ENCODE measurements at regions not wholly inside any gene's neighbourhood (a gene's known extent, or its start where the extent isn't known, plus 50 kb on each side); places are given as distances from the start of the nearest gene placed in this dataset.
"Not testable (repeated sequence)": the region's sequence is repeated elsewhere in the genome, so short reads cannot be mapped to it uniquely, and the experiment has no call there.

- FAIRE-seq = no peak
- peak; percentile 88 for TF ChIP-seq SPI1 (IDR thresholded peaks at IDR 0.05; ENCODE audit: low read depth, low read length)
- no peak for TF ChIP-seq POLR2A (IDR thresholded peaks at IDR 0.05; ENCODE audit: low read depth, low read length)
- DNase-seq (ENCODE audit: insufficient read length, low spot score) = no peak
Observed at GRCh38 chr4:130028552-130028951, 932.6 kb downstream of the C4orf33 start.

- no peak for FAIRE-seq
- no peak for TF ChIP-seq TAF1 (IDR thresholded peaks at IDR 0.05; ENCODE audit: low read depth, low read length)
- TF ChIP-seq POLR2A (IDR thresholded peaks at IDR 0.05; ENCODE audit: low read depth, low read length) = no peak
- no peak for TF ChIP-seq PAX5 (IDR thresholded peaks at IDR 0.05; ENCODE audit: insufficient read depth, low read length, severe bottlenecking)
- TF ChIP-seq SPI1 (IDR thresholded peaks at IDR 0.05; ENCODE audit: low read depth, low read length) = no peak
- no peak for TF ChIP-seq POLR2AphosphoS5 (IDR thresholded peaks at IDR 0.05; ENCODE audit: low read depth, low read length)
- no peak for TF ChIP-seq POU2F2 (IDR thresholded peaks at IDR 0.05; ENCODE audit: low read depth, low read length)
- no peak for DNase-seq (ENCODE audit: insufficient read length, low spot score)
Observed at GRCh38 chr4:130029442-130029841, 933.5 kb downstream of the C4orf33 start.

DNA sequence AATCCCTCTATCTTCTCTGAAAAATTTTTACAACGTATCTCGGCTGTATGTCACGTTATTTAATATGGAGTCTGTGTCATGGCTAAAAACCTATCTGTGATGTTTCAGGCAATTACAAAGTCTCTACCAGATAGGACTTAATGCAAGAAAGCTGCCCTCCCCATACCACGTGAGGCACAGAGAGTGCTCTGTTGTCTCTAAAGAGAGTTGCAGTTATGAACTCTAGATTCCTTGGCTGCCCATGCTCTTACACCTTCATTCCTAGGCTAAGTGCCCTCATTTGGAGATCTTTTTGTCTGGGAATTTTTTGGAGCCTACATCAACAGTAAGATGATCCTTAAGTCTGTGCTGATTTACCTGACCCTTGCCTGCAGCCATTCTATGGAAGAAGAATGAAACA, 935.9 kb downstream of the C4orf33 start:
- no peak for DNase-seq (ENCODE audit: insufficient read length, low spot score)
- FAIRE-seq = no peak
- TF ChIP-seq POU2F2 (IDR thresholded peaks at IDR 0.05; ENCODE audit: low read depth, low read length) = no peak
- TF ChIP-seq PAX5 (IDR thresholded peaks at IDR 0.05; ENCODE audit: insufficient read depth, low read length, severe bottlenecking) = no peak
- no peak for TF ChIP-seq TAF1 (IDR thresholded peaks at IDR 0.05; ENCODE audit: low read depth, low read length)
- TF ChIP-seq POLR2A (IDR thresholded peaks at IDR 0.05; ENCODE audit: low read depth, low read length) = no peak
- TF ChIP-seq POLR2AphosphoS5 (IDR thresholded peaks at IDR 0.05; ENCODE audit: low read depth, low read length) = no peak
- TF ChIP-seq SPI1 (IDR thresholded peaks at IDR 0.05; ENCODE audit: low read depth, low read length) = no peak

DNA sequence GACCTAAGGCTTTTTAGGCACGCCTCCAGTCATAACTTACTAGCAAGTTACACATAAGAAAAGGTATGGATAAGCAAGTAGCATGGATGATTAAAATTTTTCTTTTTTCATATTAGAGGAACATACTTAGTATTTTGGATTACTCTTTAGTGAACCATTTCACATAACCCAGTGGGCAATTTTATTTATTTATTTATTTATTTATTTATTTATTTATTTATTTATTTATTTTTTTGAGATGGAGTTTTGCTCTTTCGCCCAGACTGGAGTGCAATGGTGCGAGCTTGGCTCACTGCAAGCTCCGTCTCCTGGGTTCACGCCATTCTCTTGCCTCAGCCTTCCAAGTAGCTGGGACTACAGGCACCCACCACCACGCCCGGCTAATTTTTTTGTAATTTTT, 937.7 kb downstream of the C4orf33 start:
- not testable (repeated sequence) for FAIRE-seq; DNase-seq (ENCODE audit: insufficient read length, low spot score)

GRCh38 chr4:130034876-130035275, 938.9 kb downstream of the C4orf33 start:
- TF ChIP-seq SPI1 (IDR thresholded peaks at IDR 0.05; ENCODE audit: low read depth, low read length) (no peak), TAF1 (IDR thresholded peaks at IDR 0.05; ENCODE audit: low read depth, low read length) (no peak), POU2F2 (IDR thresholded peaks at IDR 0.05; ENCODE audit: low read depth, low read length) (no peak), POLR2A (IDR thresholded peaks at IDR 0.05; ENCODE audit: low read depth, low read length) (no peak), POLR2AphosphoS5 (IDR thresholded peaks at IDR 0.05; ENCODE audit: low read depth, low read length) (no peak), PAX5 (IDR thresholded peaks at IDR 0.05; ENCODE audit: insufficient read depth, low read length, severe bottlenecking) (no peak)
- FAIRE-seq = no peak

DNA sequence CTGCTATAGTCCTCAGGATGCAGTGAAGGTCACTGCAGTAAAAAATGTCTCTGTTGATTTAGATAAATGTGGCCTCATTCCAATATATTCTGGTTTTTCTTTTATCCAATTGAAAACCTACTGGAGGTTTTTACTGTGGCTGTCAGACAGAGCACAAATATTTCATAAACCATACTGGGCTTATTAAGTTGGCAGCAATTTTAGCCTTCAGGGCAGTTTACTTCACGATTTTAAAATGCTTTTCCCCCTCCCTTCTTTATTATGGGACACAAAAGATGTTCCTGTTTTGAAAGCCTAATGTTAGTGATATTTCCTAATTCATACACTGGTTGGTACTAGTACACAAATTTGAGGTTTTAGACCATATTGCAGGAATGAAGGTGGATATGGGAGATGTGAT, 939.4 kb downstream of the C4orf33 start:
- TF ChIP-seq POLR2AphosphoS5 (IDR thresholded peaks at IDR 0.05; ENCODE audit: low read depth, low read length) (no peak), PAX5 (IDR thresholded peaks at IDR 0.05; ENCODE audit: insufficient read depth, low read length, severe bottlenecking) (no peak), SPI1 (IDR thresholded peaks at IDR 0.05; ENCODE audit: low read depth, low read length) (no peak), POLR2A (IDR thresholded peaks at IDR 0.05; ENCODE audit: low read depth, low read length) (no peak), TAF1 (IDR thresholded peaks at IDR 0.05; ENCODE audit: low read depth, low read length) (no peak), POU2F2 (IDR thresholded peaks at IDR 0.05; ENCODE audit: low read depth, low read length) (no peak)
- no peak for DNase-seq (ENCODE audit: insufficient read length, low spot score)
- no peak for FAIRE-seq

More at GRCh38 chr4:130034876-130035275, 938.9 kb downstream of the C4orf33 start:
- no peak for DNase-seq (ENCODE audit: insufficient read length, low spot score)

- not testable (repeated sequence) for FAIRE-seq; DNase-seq (ENCODE audit: insufficient read length, low spot score)
Observed at GRCh38 chr4:130037866-130038265, 941.9 kb downstream of the C4orf33 start.

GRCh38 chr4:130038540-130038939, 942.6 kb downstream of the C4orf33 start:
- not testable (repeated sequence) for DNase-seq (ENCODE audit: insufficient read length, low spot score); FAIRE-seq

- DNase-seq (ENCODE audit: insufficient read length, low spot score) (no peak), FAIRE-seq (no peak)
- TF ChIP-seq TAF1 (IDR thresholded peaks at IDR 0.05; ENCODE audit: low read depth, low read length) (no peak), POLR2AphosphoS5 (IDR thresholded peaks at IDR 0.05; ENCODE audit: low read depth, low read length) (no peak), POU2F2 (IDR thresholded peaks at IDR 0.05; ENCODE audit: low read depth, low read length) (no peak), SPI1 (IDR thresholded peaks at IDR 0.05; ENCODE audit: low read depth, low read length) (no peak), POLR2A (IDR thresholded peaks at IDR 0.05; ENCODE audit: low read depth, low read length) (no peak), PAX5 (IDR thresholded peaks at IDR 0.05; ENCODE audit: insufficient read depth, low read length, severe bottlenecking) (no peak)
Observed at GRCh38 chr4:130043732-130044160, 947.8 kb downstream of the C4orf33 start.

DNA sequence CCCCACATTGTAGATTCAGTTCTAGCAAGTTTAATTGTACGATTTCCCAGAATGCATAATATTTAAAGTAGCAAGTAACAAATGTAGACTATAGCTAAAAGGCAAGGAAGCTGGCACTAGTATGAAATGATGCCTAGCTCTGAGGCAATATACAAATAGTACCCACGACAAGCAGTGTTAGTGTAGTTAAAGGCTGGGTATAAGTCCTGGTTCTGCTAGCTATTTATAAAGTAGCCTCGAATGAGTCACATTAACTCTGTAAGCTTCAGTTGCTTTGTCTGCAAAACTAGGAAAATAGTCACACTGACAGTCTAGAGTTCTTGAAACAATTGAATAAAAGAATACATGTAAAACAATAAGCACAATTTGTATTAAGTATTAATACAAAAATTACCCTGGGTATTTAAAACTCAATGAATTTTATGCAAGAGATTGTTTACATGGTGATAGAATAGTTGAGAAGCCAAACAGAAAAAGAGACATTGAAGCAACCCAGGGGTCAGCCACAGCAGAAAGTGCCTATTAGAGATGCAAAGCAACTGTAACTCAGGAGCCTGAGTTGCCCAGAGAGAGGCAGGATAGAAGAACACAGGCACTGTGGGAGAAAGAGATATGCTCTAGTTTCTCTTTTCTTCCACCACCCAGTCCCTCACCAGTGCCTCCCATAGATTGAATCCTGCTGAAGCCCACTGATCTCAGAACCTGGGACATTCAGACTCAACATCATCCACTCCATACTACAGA, 949.0 kb downstream of the C4orf33 start:
- TF ChIP-seq TAF1 (IDR thresholded peaks at IDR 0.05; ENCODE audit: low read depth, low read length) (no peak), POLR2A (IDR thresholded peaks at IDR 0.05; ENCODE audit: low read depth, low read length) (no peak), SPI1 (IDR thresholded peaks at IDR 0.05; ENCODE audit: low read depth, low read length) (no peak), POLR2AphosphoS5 (IDR thresholded peaks at IDR 0.05; ENCODE audit: low read depth, low read length) (no peak)
- FAIRE-seq (no peak), DNase-seq (ENCODE audit: insufficient read length, low spot score) (no peak)

GRCh38 chr4:130053723-130054122, 957.8 kb downstream of the C4orf33 start:
- FAIRE-seq (no peak), DNase-seq (ENCODE audit: insufficient read length, low spot score) (no peak)
- TF ChIP-seq TAF1 (IDR thresholded peaks at IDR 0.05; ENCODE audit: low read depth, low read length) = no peak
- TF ChIP-seq POLR2AphosphoS5 (IDR thresholded peaks at IDR 0.05; ENCODE audit: low read depth, low read length) = no peak
- TF ChIP-seq PAX5 (IDR thresholded peaks at IDR 0.05; ENCODE audit: insufficient read depth, low read length, severe bottlenecking) = no peak
- no peak for TF ChIP-seq POU2F2 (IDR thresholded peaks at IDR 0.05; ENCODE audit: low read depth, low read length)

Measured in GM12891 (cell line).